ENCODE measurements at regions not wholly inside any gene's neighbourhood (a gene's known extent, or its start where the extent isn't known, plus 50 kb on each side); places are given as distances from the start of the nearest gene placed in this dataset.
"Not testable (repeated sequence)": the region's sequence is repeated elsewhere in the genome, so short reads cannot be mapped to it uniquely, and the experiment has no call there.

GRCh38 chrX:94041881-94042280 lies 367.9 kb downstream of the FAM133A start:
- no peak for DNase-seq

GRCh38 chrX:94045724-94046123 lies 371.7 kb downstream of the FAM133A start:
- DNase-seq: no peak

GRCh38 chrX:94051926-94052325 lies 377.9 kb downstream of the FAM133A start:
- DNase-seq: no peak

GRCh38 chrX:94053575-94053974 lies 379.6 kb downstream of the FAM133A start:
- DNase-seq: no peak

GRCh38 chrX:94057385-94057784 lies 383.4 kb downstream of the FAM133A start:
- DNase-seq: no peak

GRCh38 chrX:94058728-94059382 lies 384.8 kb downstream of the FAM133A start:
- DNase-seq: no peak

GRCh38 chrX:94065091-94065490 lies 391.1 kb downstream of the FAM133A start:
- DNase-seq: no peak

- DNase-seq: no peak
These were observed 415.1 kb downstream of the FAM133A start for GRCh38 chrX:94089149-94089548.

GRCh38 chrX:94097868-94098267 lies 423.9 kb downstream of the FAM133A start:
- no peak for DNase-seq

- no peak for DNase-seq
These were observed 434.0 kb downstream of the FAM133A start for GRCh38 chrX:94107981-94108380.

- no peak for DNase-seq
These were observed 440.4 kb downstream of the FAM133A start for GRCh38 chrX:94114362-94114761.

GRCh38 chrX:94121799-94122198 lies 447.8 kb downstream of the FAM133A start:
- DNase-seq: no peak

GRCh38 chrX:94123062-94123461 lies 449.1 kb downstream of the FAM133A start:
- DNase-seq: no peak

- DNase-seq: no peak
These were observed 489.0 kb downstream of the FAM133A start for GRCh38 chrX:94162971-94163370.

- DNase-seq: no peak
These were observed 504.3 kb downstream of the FAM133A start for GRCh38 chrX:94178145-94178788.

GRCh38 chrX:94204524-94204923 lies 530.5 kb downstream of the FAM133A start:
- DNase-seq: no peak

- DNase-seq: no peak
These were observed 542.7 kb downstream of the FAM133A start for GRCh38 chrX:94216738-94217137.

- DNase-seq: no peak
These were observed 578.2 kb downstream of the FAM133A start for GRCh38 chrX:94252211-94252610.

GRCh38 chrX:94256396-94256795 lies 582.4 kb downstream of the FAM133A start:
- DNase-seq: no peak

GRCh38 chrX:94265323-94265722 lies 591.3 kb downstream of the FAM133A start:
- no peak for DNase-seq

- no peak for DNase-seq
These were observed 614.3 kb downstream of the FAM133A start for GRCh38 chrX:94288325-94288724.

GRCh38 chrX:94288972-94289371 lies 615.0 kb downstream of the FAM133A start:
- no peak for DNase-seq

GRCh38 chrX:94302446-94302845 lies 628.4 kb downstream of the FAM133A start:
- DNase-seq: no peak

GRCh38 chrX:94329182-94329581 lies 655.2 kb downstream of the FAM133A start:
- no peak for DNase-seq

- DNase-seq: not testable (repeated sequence)
These were observed 667.7 kb downstream of the FAM133A start for GRCh38 chrX:94341730-94342129.

Data from GDM1 (cell line).